Neural cell (in vitro differentiated cells): ENCODE measurements at regions not wholly inside any gene's neighbourhood (a gene's known extent, or its start where the extent isn't known, plus 50 kb on each side); places are given as distances from the start of the nearest gene placed in this dataset.

ENCODE experiments used
- H2AFZ ChIP-seq: fragments of 200-600, 300-800 bp; sonication (generic), shearing (Covaris generic); 2 replicates; pipeline ENCODE4 v1.6.0; 2014; ENCODE audit warnings: low read depth, mild to moderate bottlenecking, antibody characterized with exemption, low read length, moderate library complexity
- H3F3A ChIP-seq: fragments of 200-600 bp; shearing (Covaris generic); 2 replicates; pipeline ENCODE4 v1.6.1; 2016; ENCODE audit warnings: mild to moderate bottlenecking, moderate library complexity, mixed read lengths, antibody characterized with exemption, low read length; ENCODE audit not compliant: insufficient read depth, poor library complexity, severe bottlenecking
- H3K27ac ChIP-seq: fragments of 200-600, 300-800 bp; sonication (generic), shearing (Covaris generic); 2 replicates; pipeline ENCODE4 v1.5.1; 2014; ENCODE audit warnings: mild to moderate bottlenecking, low read length, moderate library complexity
- H3K27me3 ChIP-seq: fragments of 300-800, 200-600 bp; sonication (generic), shearing (Covaris generic); 2 replicates; pipeline ENCODE4 v1.6.0; 2014; ENCODE audit warnings: mild to moderate bottlenecking, low read depth, low read length, moderate library complexity; ENCODE audit not compliant: insufficient read depth
- H3K36me3 ChIP-seq: fragments of 300-800, 200-600 bp; sonication (generic), shearing (Covaris generic); 2 replicates; pipeline ENCODE4 v1.5.1; 2014; ENCODE audit warnings: mild to moderate bottlenecking, antibody characterized with exemption, low read length, moderate library complexity; ENCODE audit not compliant: insufficient read depth
- H3K4me2 ChIP-seq: fragments of 300-800, 200-600 bp; sonication (generic), shearing (Covaris generic); 2 replicates; pipeline ENCODE4 v1.6.0; 2014; ENCODE audit warnings: mild to moderate bottlenecking, low read length
- H3K4me3 ChIP-seq: fragments of 300-800, 200-600 bp; sonication (generic), shearing (Covaris generic); 2 replicates; pipeline ENCODE4 v1.5.1; 2014; ENCODE audit warnings: mild to moderate bottlenecking, low read length, moderate library complexity
- H3K79me2 ChIP-seq: fragments of 200-600 bp; shearing (Covaris generic); replicated peaks from 2 replicates; pipeline ENCODE4 v1.6.0; 2014; ENCODE audit warnings: mild to moderate bottlenecking, low read length, moderate library complexity; ENCODE audit not compliant: insufficient read depth
- H3K9ac ChIP-seq: fragments of 300-800, 200-600 bp; sonication (generic), shearing (Covaris generic); 2 replicates; pipeline ENCODE4 v1.6.1; 2016; ENCODE audit warnings: mild to moderate bottlenecking, low read length, mixed read lengths
- H3K9me2 ChIP-seq: fragments of 200-600 bp; shearing (Covaris generic); 2 replicates; pipeline ENCODE4 v1.6.1; 2016; ENCODE audit warnings: mild to moderate bottlenecking, low read length, mixed read lengths; ENCODE audit not compliant: insufficient read depth
- H3K9me3 ChIP-seq: fragments of 200-600, 300-800 bp; sonication (generic), shearing (Covaris generic); 2 replicates; pipeline ENCODE4 v1.6.1; 2016; ENCODE audit warnings: mild to moderate bottlenecking, mixed run types, low read length, moderate library complexity, mixed read lengths
- H4K20me1 ChIP-seq: fragments of 200-600 bp; shearing (Covaris generic); 2 replicates; pipeline ENCODE4 v1.6.1; 2016; ENCODE audit warnings: mild to moderate bottlenecking, mixed run types; ENCODE audit not compliant: insufficient read depth
- EP300 ChIP-seq: fragments of 450-650 bp; conservative IDR thresholded peaks from 2 replicates; pipeline ENCODE4 v1.6.1; 2014; ENCODE audit warnings: antibody characterized with exemption, mild to moderate bottlenecking, moderate library complexity; ENCODE audit not compliant: poor library complexity, severe bottlenecking
- EZH2 ChIP-seq: fragments of 200-600, 300-800 bp; shearing (Covaris generic), sonication (generic); IDR thresholded peaks from 2 replicates; pipeline ENCODE4 v1.6.1; 2014; ENCODE audit warnings: antibody characterized with exemption, low read length, borderline replicate concordance, mild to moderate bottlenecking; ENCODE audit not compliant: insufficient read depth, poor library complexity, severe bottlenecking
- MXI1 ChIP-seq: fragments of 450-650 bp; conservative IDR thresholded peaks from 2 replicates; pipeline ENCODE4 v1.6.1; 2014; ENCODE audit warnings: antibody characterized with exemption, mild to moderate bottlenecking; ENCODE audit not compliant: poor library complexity, severe bottlenecking
- POLR2AphosphoS5 ChIP-seq: IDR thresholded peaks from 2 replicates; pipeline ENCODE4 v1.6.1; 2012
- RAD21 ChIP-seq: fragments of 450-650 bp; conservative IDR thresholded peaks from 2 replicates; pipeline ENCODE4 v1.6.1; 2014; ENCODE audit warnings: antibody characterized with exemption, mild to moderate bottlenecking, moderate library complexity
- SMC3 ChIP-seq: fragments of 450-650 bp; conservative IDR thresholded peaks from 2 replicates; pipeline ENCODE4 v1.6.1; 2014; ENCODE audit warnings: antibody characterized with exemption, mild to moderate bottlenecking, moderate library complexity; ENCODE audit not compliant: poor library complexity
- TAF1 ChIP-seq: IDR thresholded peaks from 2 replicates; pipeline ENCODE4 v1.6.1; 2012; ENCODE audit warnings: low read depth
- TF ChIP-seq, protein P1 (sequence below): IDR thresholded peaks from 2 replicates; pipeline ENCODE4 v1.6.1; 2012; ENCODE audit warnings: borderline replicate concordance
- TF ChIP-seq, protein P2 (sequence below): fragments of 450-650 bp; IDR thresholded peaks from 2 replicates; pipeline ENCODE4 v1.5.1; 2014; ENCODE audit warnings: antibody characterized with exemption, mild to moderate bottlenecking, moderate library complexity; ENCODE audit not compliant: poor library complexity, severe bottlenecking

DNA sequence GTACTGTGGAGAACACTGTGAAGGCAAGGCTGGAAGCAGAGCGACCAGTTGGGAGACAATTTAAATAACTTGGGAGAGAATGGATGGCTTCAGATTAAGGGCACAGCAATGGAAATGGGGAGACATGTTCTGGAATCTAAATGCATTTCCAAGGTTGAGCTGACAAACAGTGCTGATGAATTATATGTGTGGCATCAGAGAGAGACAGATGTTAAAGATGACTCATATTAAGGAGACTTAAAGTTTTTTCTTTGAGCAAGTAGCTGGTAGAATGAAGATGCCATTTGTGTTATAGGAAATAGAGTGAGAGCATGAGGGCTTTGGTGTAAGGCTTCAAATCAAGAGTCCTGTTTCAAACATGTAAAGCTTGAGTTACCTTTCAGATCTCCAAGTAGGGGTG lies 441.8 kb downstream of the SETBP1 start:
- Histone ChIP-seq H3F3A (no peaks in the 10 kb centered on the region), H3K9ac (no peak overlapping the region), H3K36me3 (no peaks in the 10 kb centered on the region), H3K79me2 (no peaks in the 10 kb centered on the region), H3K9me2 (no peaks in the 10 kb centered on the region), H2AFZ (no peak overlapping the region), H3K27ac (no peak overlapping the region), H3K27me3 (no peaks in the 10 kb centered on the region), H3K9me3 (no peaks in the 10 kb centered on the region), H4K20me1 (no peaks in the 10 kb centered on the region), H3K4me3 (no peak overlapping the region), H3K4me2 (no peak overlapping the region)
- no peak for TF ChIP-seq POLR2AphosphoS5
- no peak for TF ChIP-seq EP300
- TF ChIP-seq, protein P1, sequence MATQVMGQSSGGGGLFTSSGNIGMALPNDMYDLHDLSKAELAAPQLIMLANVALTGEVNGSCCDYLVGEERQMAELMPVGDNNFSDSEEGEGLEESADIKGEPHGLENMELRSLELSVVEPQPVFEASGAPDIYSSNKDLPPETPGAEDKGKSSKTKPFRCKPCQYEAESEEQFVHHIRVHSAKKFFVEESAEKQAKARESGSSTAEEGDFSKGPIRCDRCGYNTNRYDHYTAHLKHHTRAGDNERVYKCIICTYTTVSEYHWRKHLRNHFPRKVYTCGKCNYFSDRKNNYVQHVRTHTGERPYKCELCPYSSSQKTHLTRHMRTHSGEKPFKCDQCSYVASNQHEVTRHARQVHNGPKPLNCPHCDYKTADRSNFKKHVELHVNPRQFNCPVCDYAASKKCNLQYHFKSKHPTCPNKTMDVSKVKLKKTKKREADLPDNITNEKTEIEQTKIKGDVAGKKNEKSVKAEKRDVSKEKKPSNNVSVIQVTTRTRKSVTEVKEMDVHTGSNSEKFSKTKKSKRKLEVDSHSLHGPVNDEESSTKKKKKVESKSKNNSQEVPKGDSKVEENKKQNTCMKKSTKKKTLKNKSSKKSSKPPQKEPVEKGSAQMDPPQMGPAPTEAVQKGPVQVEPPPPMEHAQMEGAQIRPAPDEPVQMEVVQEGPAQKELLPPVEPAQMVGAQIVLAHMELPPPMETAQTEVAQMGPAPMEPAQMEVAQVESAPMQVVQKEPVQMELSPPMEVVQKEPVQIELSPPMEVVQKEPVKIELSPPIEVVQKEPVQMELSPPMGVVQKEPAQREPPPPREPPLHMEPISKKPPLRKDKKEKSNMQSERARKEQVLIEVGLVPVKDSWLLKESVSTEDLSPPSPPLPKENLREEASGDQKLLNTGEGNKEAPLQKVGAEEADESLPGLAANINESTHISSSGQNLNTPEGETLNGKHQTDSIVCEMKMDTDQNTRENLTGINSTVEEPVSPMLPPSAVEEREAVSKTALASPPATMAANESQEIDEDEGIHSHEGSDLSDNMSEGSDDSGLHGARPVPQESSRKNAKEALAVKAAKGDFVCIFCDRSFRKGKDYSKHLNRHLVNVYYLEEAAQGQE: no peak
- no peak for TF ChIP-seq EZH2
- no peak for TF ChIP-seq SMC3
- no peak for TF ChIP-seq MXI1
- TF ChIP-seq, protein P2, sequence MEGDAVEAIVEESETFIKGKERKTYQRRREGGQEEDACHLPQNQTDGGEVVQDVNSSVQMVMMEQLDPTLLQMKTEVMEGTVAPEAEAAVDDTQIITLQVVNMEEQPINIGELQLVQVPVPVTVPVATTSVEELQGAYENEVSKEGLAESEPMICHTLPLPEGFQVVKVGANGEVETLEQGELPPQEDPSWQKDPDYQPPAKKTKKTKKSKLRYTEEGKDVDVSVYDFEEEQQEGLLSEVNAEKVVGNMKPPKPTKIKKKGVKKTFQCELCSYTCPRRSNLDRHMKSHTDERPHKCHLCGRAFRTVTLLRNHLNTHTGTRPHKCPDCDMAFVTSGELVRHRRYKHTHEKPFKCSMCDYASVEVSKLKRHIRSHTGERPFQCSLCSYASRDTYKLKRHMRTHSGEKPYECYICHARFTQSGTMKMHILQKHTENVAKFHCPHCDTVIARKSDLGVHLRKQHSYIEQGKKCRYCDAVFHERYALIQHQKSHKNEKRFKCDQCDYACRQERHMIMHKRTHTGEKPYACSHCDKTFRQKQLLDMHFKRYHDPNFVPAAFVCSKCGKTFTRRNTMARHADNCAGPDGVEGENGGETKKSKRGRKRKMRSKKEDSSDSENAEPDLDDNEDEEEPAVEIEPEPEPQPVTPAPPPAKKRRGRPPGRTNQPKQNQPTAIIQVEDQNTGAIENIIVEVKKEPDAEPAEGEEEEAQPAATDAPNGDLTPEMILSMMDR: no peak
- no peak for TF ChIP-seq RAD21
- TF ChIP-seq TAF1: no peak

DNA sequence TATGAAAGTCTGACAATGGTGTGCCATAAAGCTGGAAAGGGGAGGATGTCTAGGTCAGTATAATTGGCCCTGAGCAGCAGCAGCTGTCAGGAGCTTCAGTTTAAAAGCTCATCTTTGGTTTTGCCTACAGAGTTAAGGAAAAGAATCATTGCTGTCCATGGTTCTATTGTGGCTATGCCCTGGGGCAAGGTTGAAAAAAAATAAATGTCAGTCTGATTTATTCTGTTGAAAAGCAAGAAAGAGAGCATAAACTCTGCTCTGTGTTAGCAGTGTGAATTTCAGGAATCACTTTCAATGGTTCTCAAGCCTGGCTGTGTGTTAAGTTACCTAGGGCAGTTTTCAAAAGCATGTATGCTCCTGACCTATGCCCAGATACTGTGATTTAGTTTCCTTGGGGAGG lies 446.7 kb downstream of the SETBP1 start:
- Histone ChIP-seq H3K4me2 (no peak overlapping the region), H3K4me3 (no peak overlapping the region), H3K9me3 (no peaks in the 10 kb centered on the region), H3K79me2 (no peaks in the 10 kb centered on the region), H3K36me3 (no peaks in the 10 kb centered on the region), H4K20me1 (no peaks in the 10 kb centered on the region), H3K27me3 (no peaks in the 10 kb centered on the region), H3K9me2 (no peaks in the 10 kb centered on the region), H3K27ac (no peak overlapping the region), H3K9ac (no peak overlapping the region), H2AFZ (no peak overlapping the region), H3F3A (no peaks in the 10 kb centered on the region)
- TF ChIP-seq, protein P2: no peak
- TF ChIP-seq EP300: no peak
- no peak for TF ChIP-seq SMC3
- no peak for TF ChIP-seq RAD21
- TF ChIP-seq, protein P1: no peak
- no peak for TF ChIP-seq POLR2AphosphoS5
- no peak for TF ChIP-seq TAF1
- TF ChIP-seq MXI1: no peak
- no peak for TF ChIP-seq EZH2
